ENCODE measurements at regions not wholly inside any gene's neighbourhood (a gene's known extent, or its start where the extent isn't known, plus 50 kb on each side); places are given as distances from the start of the nearest gene placed in this dataset.
"Not testable (repeated sequence)": the region's sequence is repeated elsewhere in the genome, so short reads cannot be mapped to it uniquely, and the experiment has no call there.

- Mint-ChIP-seq H3K36me3 (ENCODE audit: low read depth) (no peaks in the 10 kb centered on the region), H3K4me3 (no peak overlapping the region), H3K27ac (no peak overlapping the region), H3K4me1 (ENCODE audit: low read depth) (no peaks in the 10 kb centered on the region), H3K9me3 (no peaks in the 10 kb centered on the region), H3K27me3 (no peaks in the 10 kb centered on the region)
- DNase-seq, result no peak
Observed at GRCh38 chr13:107608736-107609135, 606.6 kb downstream of the LIG4 start.

GRCh38 chr13:107600971-107601370 lies 614.4 kb downstream of the LIG4 start:
- Mint-ChIP-seq H3K4me3 (no peak overlapping the region), H3K9me3 (no peaks in the 10 kb centered on the region), H3K27me3 (no peaks in the 10 kb centered on the region), H3K4me1 (ENCODE audit: low read depth) (no peaks in the 10 kb centered on the region), H3K27ac (no peak overlapping the region), H3K36me3 (ENCODE audit: low read depth) (no peaks in the 10 kb centered on the region)
- DNase-seq, result no peak

DNA sequence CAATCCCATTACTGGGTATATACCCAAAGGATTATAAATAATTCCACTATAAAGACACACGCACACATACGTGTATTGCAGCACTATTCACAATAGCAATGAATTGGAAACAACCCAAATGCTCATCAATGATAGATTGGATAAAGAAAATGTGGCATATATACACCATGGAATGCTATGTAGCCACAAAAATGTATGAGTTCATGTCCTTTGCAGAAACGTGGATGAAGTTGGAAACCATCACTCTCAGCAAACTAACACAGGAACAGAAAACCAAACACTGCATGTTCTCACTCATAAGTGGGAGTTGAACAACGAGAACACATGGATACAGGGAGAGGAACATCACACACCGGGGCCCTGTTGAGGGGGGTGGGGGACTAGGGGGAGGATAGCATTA lies 619.0 kb downstream of the LIG4 start:
- H3K36me3 Mint-ChIP-seq (ENCODE audit: low read depth); H3K27me3 Mint-ChIP-seq; H3K4me1 Mint-ChIP-seq (ENCODE audit: low read depth); H3K4me3 Mint-ChIP-seq; DNase-seq; H3K27ac Mint-ChIP-seq; H3K9me3 Mint-ChIP-seq: not testable (repeated sequence)

DNA sequence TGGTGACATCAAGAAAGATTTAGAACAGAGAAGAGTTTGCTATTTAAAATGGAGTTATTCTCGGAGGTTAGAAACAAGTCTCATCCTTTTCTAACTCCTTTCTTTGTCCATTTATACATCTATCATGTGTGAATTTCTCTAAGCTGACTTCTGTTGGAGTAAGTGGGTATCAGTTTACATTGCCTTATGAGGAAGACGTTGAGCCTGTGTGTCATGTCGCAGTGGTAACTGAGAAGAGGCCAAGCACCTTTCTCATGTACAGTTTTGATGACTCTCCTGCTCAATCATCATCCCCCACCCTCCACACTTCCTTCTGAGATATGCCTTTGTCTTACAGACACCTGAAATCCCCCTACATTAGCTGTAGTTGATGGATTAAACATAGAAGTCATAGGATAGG lies 624.8 kb downstream of the LIG4 start:
- Mint-ChIP-seq H3K4me3 (no peak overlapping the region), H3K36me3 (ENCODE audit: low read depth) (no peaks in the 10 kb centered on the region), H3K27me3 (no peaks in the 10 kb centered on the region), H3K27ac (no peak overlapping the region), H3K9me3 (peaks cover 6% of the 10 kb centered on the region), H3K4me1 (ENCODE audit: low read depth) (no peaks in the 10 kb centered on the region)
- DNase-seq, result no peak

DNA sequence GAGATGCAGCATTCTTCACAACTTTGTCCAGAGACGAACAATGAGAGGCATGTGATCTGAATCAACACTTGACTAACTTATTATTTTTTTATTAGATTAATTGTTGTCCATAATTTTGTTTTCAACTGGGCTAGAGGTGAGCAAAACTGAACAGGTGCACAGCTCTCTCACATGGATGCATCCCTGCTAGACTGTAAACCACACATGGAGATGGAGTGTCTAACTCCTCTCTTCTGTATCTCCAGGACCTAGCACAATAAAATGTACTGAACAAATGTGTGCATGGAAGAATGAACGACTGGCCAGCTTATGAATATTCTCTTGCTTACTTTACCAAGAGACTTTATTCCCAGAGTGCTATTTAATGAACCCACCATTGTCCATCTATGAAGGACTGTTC lies 627.7 kb downstream of the LIG4 start:
- H3K36me3 Mint-ChIP-seq (ENCODE audit: low read depth), result no peaks in the 10 kb centered on the region
- no peaks in the 10 kb centered on the region for H3K4me1 Mint-ChIP-seq (ENCODE audit: low read depth)
- H3K4me3 Mint-ChIP-seq, result no peak overlapping the region
- H3K27me3 Mint-ChIP-seq, result no peaks in the 10 kb centered on the region
- peaks cover 6% of the 10 kb centered on the region for H3K9me3 Mint-ChIP-seq
- DNase-seq, result no peak
- H3K27ac Mint-ChIP-seq, result no peak overlapping the region

GRCh38 chr13:107586216-107586615 lies 629.1 kb downstream of the LIG4 start:
- no peaks in the 10 kb centered on the region for H3K4me1 Mint-ChIP-seq (ENCODE audit: low read depth)
- no peaks in the 10 kb centered on the region for H3K27me3 Mint-ChIP-seq
- peaks cover 9% of the 10 kb centered on the region for H3K9me3 Mint-ChIP-seq
- H3K27ac Mint-ChIP-seq, result no peak overlapping the region
- no peak for DNase-seq
- H3K36me3 Mint-ChIP-seq (ENCODE audit: low read depth), result no peaks in the 10 kb centered on the region
- H3K4me3 Mint-ChIP-seq, result no peak overlapping the region

DNA sequence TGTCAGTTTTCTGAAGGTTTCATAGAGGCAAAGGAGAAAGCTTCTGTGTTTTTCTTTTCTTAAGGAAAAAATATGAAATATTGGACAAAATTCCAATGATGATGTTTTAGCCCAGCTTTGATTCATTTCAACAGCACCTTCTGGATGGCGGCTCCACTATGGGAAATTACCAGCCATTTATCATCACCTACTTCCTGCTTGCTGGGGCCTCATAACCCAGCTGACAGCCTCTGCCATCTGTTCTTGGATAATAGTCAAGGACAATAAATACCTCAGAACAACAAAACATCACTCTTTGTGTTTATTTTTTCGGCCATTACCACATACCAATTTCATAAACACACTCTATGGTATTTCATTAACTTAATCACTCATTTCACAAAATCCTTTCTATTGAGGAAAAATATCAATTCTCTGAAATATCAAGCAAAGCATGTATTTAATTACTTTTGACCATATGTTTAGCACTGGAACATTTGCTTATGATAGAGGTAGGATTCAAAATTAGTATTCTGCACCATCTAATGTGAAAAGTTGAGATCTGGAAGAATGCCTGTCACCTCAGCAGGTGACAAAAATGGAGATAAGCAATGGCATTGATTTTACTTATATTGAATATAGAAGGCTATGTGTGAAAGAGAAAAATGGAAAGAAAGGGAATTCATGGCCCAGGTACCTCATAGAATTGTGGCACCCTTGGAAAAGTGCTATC lies 629.7 kb downstream of the LIG4 start:
- H3K4me3 Mint-ChIP-seq, result no peak overlapping the region
- peaks cover 9% of the 10 kb centered on the region for H3K9me3 Mint-ChIP-seq
- no peaks in the 10 kb centered on the region for H3K4me1 Mint-ChIP-seq (ENCODE audit: low read depth)
- H3K36me3 Mint-ChIP-seq (ENCODE audit: low read depth), result no peaks in the 10 kb centered on the region
- no peak overlapping the region for H3K27ac Mint-ChIP-seq
- no peak for DNase-seq
- no peaks in the 10 kb centered on the region for H3K27me3 Mint-ChIP-seq

DNA sequence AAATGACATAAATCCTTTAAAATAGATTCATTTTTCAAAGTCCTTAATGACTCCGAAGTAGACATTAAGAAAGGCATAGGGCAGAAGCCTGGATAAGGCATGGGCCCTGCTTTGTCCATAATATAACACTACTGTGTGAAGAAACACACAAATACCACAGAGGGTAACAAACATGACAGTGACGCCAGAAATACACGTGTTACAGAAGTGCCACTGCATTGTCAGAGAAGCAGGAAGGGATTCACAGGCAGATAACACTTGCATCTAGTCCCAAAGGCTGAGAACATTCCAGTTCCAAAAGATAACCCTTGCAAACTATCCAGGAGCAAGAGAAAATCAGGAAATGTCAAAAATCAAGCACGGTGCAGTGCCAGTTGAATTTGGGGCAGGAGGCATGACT lies 633.2 kb downstream of the LIG4 start:
- no peak for DNase-seq
- H3K4me1 Mint-ChIP-seq (ENCODE audit: low read depth), result no peaks in the 10 kb centered on the region
- H3K4me3 Mint-ChIP-seq, result no peak overlapping the region
- H3K36me3 Mint-ChIP-seq (ENCODE audit: low read depth), result no peaks in the 10 kb centered on the region
- no peak overlapping the region for H3K27ac Mint-ChIP-seq
- H3K27me3 Mint-ChIP-seq, result no peaks in the 10 kb centered on the region
- peaks cover 5% of the 10 kb centered on the region for H3K9me3 Mint-ChIP-seq

DNA sequence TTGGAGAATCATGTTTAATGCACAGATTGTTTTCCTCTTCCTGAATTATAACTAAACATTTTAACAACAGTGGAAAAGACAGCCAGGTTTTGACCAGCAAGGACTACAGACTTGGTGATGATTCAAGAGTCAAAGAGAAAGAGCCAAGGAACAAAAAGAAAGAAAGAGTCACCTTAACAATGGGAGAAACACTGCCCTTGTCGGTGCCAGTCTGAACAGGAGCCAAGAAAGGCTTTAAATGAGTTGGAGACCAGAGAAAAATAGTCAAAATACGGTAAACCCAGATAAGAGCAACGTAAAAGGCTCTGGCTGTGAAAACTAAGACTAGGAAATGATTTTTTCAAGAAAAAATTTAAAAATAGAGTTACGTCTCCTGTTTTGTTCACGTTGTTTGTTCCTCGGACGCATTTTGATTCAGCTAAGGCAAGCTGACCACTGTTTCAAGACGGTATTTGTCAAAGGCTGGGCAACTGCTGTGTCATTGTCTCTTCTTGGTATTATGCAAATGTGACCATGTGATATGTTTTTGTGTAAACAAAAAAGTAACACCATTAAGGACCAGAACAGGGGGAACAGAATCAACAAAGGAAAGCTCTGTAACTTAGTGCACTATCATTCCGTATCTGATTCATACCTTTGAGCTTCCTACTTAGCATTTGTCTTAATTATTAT lies 634.5 kb downstream of the LIG4 start:
- Mint-ChIP-seq H3K27me3 (no peaks in the 10 kb centered on the region), H3K4me3 (no peak overlapping the region), H3K27ac (no peak overlapping the region), H3K4me1 (ENCODE audit: low read depth) (no peaks in the 10 kb centered on the region), H3K36me3 (ENCODE audit: low read depth) (no peaks in the 10 kb centered on the region), H3K9me3 (peaks cover 3% of the 10 kb centered on the region)
- no peak for DNase-seq

DNA sequence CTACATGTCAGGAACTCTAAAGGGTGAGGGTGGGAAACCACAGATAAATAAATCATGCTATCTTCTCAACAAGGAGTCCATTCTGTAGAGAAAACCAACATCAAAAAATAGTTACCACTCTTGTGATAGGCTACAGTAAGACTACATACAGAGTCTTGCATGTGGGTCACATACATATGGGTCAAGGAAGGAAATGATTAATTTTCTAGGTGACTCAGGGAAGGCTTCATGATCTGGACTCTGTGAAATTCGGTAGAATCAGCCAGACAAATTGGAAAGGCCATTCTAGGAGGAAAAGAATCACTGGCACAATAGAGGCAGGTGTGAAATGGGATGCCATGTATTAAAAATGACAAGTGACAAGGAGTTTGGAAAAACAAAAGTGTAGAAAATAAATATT lies 638.9 kb downstream of the LIG4 start:
- H3K9me3 Mint-ChIP-seq, result peaks cover 1% of the 10 kb centered on the region
- no peak overlapping the region for H3K4me3 Mint-ChIP-seq
- H3K27me3 Mint-ChIP-seq, result no peaks in the 10 kb centered on the region
- DNase-seq, result no peak
- H3K36me3 Mint-ChIP-seq (ENCODE audit: low read depth), result no peaks in the 10 kb centered on the region
- H3K27ac Mint-ChIP-seq, result no peak overlapping the region
- no peaks in the 10 kb centered on the region for H3K4me1 Mint-ChIP-seq (ENCODE audit: low read depth)

GRCh38 chr13:107574517-107575210 lies 640.7 kb downstream of the LIG4 start:
- H3K9me3 Mint-ChIP-seq, result peaks cover 2% of the 10 kb centered on the region
- H3K4me3 Mint-ChIP-seq, result no peak overlapping the region
- H3K27ac Mint-ChIP-seq, result no peak overlapping the region
- DNase-seq, result no peak
- no peaks in the 10 kb centered on the region for H3K36me3 Mint-ChIP-seq (ENCODE audit: low read depth)
- H3K27me3 Mint-ChIP-seq, result no peaks in the 10 kb centered on the region
- no peaks in the 10 kb centered on the region for H3K4me1 Mint-ChIP-seq (ENCODE audit: low read depth)

DNA sequence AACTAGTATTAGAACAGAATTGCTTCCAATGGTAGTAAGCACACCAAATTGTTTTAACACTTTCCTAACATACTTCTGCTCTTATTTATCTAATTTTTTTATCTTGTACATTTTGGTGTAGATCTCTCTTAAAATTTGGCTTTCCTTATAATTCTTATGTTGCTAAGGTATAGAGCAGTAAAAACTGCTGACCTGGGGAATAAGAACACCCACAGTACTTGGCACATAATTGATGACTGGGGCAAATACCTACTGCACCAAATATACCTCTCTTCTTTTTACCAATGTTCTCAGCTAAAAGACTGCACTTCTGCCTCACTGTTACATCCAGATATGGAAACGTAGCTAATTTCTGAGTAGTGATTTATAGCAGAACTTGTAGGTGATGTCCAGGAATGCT lies 642.2 kb downstream of the LIG4 start:
- Mint-ChIP-seq H3K4me1 (ENCODE audit: low read depth) (no peaks in the 10 kb centered on the region), H3K4me3 (no peak overlapping the region), H3K27ac (no peak overlapping the region), H3K9me3 (peaks cover 2% of the 10 kb centered on the region), H3K27me3 (no peaks in the 10 kb centered on the region), H3K36me3 (ENCODE audit: low read depth) (no peaks in the 10 kb centered on the region)
- no peak for DNase-seq

DNA sequence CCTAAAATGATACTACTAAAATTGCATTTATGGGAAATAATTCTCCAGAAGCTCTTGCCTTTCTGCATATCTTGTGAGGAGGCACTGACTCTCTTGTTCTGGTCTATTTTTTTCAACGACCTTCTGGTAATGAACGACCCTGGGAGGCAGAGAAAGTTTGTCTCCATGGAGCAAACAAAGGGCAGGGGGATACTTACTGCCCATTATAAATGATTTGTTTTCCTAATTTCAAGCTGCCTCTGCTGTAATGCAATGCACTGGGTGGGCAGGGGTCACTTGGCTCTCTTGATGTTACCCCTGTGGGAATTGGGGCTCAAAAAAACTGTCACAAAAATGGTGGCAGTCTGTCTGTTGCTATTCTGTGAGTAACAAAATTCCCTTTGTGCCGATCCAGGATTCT lies 643.2 kb downstream of the LIG4 start:
- Mint-ChIP-seq H3K27me3 (no peaks in the 10 kb centered on the region), H3K4me3 (no peak overlapping the region), H3K4me1 (ENCODE audit: low read depth) (no peaks in the 10 kb centered on the region), H3K27ac (no peak overlapping the region), H3K36me3 (ENCODE audit: low read depth) (no peaks in the 10 kb centered on the region), H3K9me3 (peaks cover 2% of the 10 kb centered on the region)
- DNase-seq, result no peak

DNA sequence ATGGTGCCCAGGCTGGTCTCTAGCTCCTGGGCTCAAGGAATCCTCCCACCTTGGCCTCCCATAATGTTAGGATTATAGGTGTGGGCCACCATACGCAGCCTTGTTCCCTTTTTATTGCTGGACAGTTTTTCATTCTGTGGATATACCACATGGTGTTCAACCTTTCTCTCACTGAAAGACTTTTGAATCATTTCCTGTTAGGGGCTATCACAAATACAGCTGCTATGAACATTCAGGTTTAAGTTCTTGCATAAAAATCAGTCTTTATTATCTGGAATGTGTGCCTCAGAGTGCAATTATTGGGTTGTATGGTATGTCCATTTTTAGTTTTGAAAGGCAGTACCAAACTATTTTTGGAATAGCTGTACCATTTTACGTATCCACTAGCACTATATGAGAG lies 647.2 kb downstream of the LIG4 start:
- no peak overlapping the region for H3K4me3 Mint-ChIP-seq
- DNase-seq, result no peak
- H3K27me3 Mint-ChIP-seq, result no peaks in the 10 kb centered on the region
- no peak overlapping the region for H3K27ac Mint-ChIP-seq
- no peaks in the 10 kb centered on the region for H3K36me3 Mint-ChIP-seq (ENCODE audit: low read depth)
- no peaks in the 10 kb centered on the region for H3K4me1 Mint-ChIP-seq (ENCODE audit: low read depth)
- H3K9me3 Mint-ChIP-seq, result peaks cover 2% of the 10 kb centered on the region

All from activated T-cell treated with anti-CD3 and anti-CD28 coated beads, Interleukin-2, amount 50 U/mL, for 24 hours (primary cell).